HG02973 (cell line): ENCODE measurements at regions not wholly inside any gene's neighbourhood (a gene's known extent, or its start where the extent isn't known, plus 50 kb on each side); places are given as distances from the start of the nearest gene placed in this dataset.

Source experiments
- ATAC-seq: cut with Tn5 transposase; IDR thresholded peaks from one replicate; pipeline ENCODE4 v1.9.1; 2021; ENCODE audit warnings: moderate library complexity; ENCODE audit not compliant: unreplicated experiment

DNA sequence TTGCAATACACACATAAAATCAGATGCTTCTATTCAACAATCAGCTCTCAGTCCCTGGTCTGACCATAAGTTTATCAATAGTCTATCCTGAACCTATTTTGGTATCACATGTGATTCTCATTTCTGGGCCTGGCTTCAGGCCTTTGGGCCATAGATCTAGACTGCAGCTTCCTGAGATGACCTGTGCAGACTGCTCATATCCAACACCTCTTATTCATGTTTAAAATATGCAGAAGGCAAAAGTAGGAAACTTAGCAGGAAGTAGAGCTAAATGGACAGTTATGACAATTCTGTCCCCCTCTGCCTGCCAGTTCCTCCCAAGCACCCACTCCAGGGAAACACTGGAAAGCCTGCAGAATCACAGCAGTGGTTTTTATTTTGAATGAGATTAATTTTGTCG lies 53.3 kb downstream of the C7orf25 start:
- ATAC-seq, result no peak

GRCh38 chr7:42856605-42856987 lies 55.3 kb downstream of the C7orf25 start:
- ATAC-seq, result no peak

- no peak for ATAC-seq
Observed at GRCh38 chr7:42854571-42855118, 57.2 kb downstream of the C7orf25 start.

GRCh38 chr7:42852531-42852930 lies 59.3 kb downstream of the C7orf25 start:
- ATAC-seq, result no peak

- peak; percentile 67 for ATAC-seq
Observed at GRCh38 chr7:42843205-42843800, 68.6 kb downstream of the C7orf25 start.

GRCh38 chr7:42834676-42835075 lies 77.2 kb downstream of the C7orf25 start:
- no peak for ATAC-seq

DNA sequence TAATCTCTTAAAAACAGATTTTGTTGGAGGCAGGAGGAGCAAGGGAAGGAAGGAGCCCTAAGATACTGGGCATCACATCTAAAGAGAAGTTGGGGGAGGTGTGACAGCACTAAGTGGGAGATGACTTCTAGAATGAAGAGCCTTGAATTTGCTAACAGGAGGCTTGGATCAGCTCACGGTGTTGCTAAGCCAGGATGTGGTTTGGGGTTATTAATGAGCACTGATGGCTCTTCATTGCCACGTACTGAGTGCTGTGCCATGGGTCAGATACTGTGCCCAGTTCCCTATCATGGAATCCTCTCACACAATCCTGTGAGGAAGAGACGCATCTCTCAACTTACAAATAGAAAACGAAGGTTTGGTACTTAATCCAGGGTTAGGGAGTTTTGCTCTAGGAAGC lies 78.5 kb downstream of the C7orf25 start:
- ATAC-seq, result no peak

- no peak for ATAC-seq
Observed at GRCh38 chr7:42832667-42833066, 79.2 kb downstream of the C7orf25 start.

DNA sequence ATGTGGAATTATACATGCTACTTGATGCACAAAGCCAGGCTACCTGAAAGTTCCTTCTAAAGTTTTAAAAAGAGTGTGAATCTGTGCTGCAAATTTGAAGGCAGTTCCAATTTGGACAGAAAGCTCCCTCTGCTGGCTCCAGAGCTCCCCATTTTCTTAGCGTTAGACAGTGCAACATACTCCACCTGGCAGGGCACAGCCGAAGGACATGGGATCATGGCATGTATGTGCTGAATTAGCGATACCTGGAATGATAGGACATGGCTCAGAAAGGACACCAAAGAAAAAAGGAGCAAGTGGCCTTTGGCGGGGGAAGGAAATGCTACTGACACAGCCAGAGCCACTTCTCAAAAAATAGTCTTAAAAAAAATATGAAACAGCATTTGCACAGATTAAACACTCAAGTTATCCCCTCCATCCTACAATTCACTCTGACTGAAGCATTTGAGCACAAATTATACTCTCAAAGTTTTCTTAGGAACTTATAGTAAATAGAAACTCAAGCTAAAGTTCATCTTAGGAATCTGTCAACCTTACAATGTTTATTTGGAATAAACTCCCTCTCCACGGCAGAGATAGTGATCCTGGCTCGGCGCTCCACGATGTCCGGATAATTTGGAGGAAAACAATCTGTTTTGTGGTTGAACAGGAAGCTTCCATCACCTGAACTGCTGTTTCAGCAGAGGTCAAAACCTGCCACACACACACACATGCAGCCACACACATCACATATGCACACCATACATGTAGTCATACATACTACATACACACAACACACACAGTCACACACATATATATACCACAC lies 80.0 kb downstream of the C7orf25 start:
- no peak for ATAC-seq

GRCh38 chr7:42831006-42831717 lies 80.7 kb downstream of the C7orf25 start:
- no peak for ATAC-seq

DNA sequence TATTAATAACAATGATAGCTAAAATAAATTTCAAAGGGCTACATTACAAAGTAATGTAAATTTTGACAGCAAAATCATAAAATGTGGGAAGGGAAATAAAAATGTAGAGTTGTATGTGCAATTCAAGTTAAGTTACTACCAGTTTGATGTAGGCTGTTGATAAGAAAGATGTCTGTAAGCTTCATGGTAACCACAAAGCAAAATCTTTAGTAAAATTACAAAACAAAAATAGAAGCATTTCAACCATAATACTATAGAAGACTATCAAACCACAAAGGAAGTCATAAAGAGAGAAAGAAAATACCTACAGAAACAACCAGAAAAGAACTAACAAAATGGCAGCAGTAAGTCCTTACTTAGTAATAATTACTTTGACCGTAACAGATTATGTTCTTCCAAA lies 99.1 kb downstream of the C7orf25 start:
- ATAC-seq, result no peak

GRCh38 chr7:42805601-42806000 lies 106.3 kb downstream of the C7orf25 start:
- no peak for ATAC-seq

GRCh38 chr7:42794673-42795072 lies 117.2 kb downstream of the C7orf25 start:
- no peak for ATAC-seq

DNA sequence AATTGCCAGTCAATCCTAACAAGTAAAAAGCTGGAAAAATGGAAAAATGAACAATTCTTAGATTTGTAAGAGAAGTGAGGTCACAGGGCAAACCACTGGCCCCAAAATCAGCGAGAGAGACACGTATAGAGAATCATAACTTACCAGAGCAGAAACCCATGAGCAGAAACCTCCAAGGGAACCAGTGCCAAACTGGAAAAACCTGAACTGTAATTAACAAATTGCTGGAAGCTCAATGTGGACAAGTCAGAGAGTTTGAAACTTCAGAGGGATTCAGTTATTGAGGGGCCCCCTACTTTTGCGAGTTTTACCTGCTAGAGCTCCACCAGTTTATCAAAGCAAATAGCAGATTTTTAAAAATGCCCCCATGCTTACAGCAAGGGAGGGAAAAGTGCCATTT lies 119.0 kb downstream of the C7orf25 start:
- ATAC-seq, result no peak

DNA sequence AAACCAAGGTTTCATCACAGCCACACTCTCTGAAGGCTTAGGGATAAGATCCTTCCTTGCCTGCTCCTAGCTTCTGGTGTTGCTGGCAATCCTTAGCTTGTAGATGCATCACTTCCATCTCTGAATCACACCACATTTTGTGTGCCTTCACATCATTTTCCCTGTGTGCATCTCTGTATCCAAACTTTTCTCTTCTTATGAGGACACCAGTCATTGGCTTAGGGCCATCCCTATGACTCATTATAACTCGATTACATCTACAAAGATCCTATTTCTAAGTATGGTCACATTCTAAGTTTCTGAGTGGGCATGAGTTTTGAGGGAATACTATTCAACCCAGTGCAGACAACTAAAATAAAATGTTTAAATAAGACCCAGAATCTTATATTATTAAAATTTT lies 121.7 kb downstream of the C7orf25 start:
- ATAC-seq, result no peak

DNA sequence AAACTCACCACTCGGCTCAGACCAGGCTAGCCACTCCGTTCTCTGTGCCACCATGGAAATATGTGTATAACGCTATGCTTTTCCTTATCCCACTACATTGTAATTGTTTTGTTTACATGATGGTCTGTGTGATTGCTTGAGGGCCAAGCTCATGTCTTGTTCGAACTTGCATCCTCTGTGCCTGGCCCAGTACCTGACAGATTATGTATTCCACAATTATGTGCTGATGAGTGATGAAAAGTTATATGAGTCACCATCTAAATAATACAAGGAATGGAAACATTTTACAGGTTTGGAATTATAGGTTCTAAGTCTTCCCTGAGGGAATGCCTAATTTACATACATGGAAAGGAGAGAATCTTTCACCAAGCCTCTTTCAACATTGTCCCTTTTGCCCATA lies 137.4 kb downstream of the C7orf25 start:
- no peak for ATAC-seq

DNA sequence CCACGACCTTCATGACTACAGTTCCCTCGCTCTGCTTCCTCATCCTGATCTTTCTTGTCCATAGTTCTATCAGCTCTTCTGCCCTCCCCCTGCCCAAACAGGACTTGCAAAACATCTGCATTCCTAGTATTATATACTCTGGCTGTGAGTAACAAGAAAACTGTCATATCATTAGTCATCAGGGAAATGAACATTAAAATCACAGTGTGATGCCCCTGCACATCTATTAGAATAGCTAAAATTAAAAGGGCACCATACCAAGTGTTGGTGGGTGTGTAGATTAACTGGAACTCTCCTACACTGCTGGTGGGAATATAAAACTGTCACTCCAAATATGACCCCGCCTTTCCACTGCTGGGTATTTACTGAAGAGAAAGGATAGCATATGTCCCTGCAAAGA lies 141.8 kb downstream of the C7orf25 start:
- ATAC-seq, result no peak

GRCh38 chr7:42768045-42768444 lies 143.8 kb downstream of the C7orf25 start:
- no peak for ATAC-seq

DNA sequence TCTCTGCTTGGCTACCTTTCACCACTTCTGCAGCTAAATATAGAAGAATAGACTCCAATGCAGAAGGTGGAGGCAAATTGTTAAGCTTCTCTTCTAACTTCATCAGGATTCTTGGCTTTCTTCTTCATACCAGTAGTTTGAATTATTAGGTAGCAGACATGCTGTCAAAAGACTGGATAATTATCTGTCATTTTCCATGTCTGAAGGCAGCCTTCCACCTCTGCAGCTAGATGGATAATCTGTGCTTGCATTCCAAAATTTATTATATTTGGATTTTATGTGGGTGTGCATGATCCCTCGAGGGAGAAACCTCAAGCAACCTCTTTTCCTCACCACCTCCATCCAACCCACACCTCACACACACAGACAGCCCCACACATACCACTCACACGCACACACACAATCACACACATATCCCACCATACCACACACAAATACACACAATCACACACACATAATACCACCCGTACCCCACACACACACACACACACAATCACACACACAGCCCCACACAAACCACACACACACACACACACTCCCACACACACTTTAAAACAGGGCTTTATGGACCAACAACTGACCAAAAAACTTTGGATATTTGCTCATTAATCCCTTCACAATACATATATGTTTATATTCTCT lies 145.0 kb downstream of the C7orf25 start:
- ATAC-seq, result no peak

DNA sequence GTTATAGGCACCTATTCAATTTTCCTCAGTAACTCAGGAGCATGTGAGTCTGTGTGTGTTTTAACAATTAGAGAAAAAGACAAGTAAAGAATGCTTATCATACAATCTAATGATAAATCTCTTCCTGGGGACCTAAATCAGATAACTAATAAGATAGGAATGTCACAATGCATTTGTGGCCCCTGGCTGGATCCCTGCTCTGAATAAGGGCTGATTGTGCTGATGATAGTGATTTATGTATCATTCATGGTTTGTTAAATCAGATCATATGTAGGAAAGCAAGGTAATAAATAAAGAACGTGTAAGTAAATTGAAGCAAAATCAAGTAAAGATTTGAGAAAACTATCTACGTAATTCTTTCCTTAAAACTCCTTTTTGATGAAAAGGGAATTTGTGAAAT lies 145.9 kb downstream of the C7orf25 start:
- ATAC-seq, result no peak

GRCh38 chr7:42763137-42763551 lies 148.7 kb downstream of the C7orf25 start:
- ATAC-seq, result no peak
